HG03159 (cell line): ENCODE measurements at regions not wholly inside any gene's neighbourhood (a gene's known extent, or its start where the extent isn't known, plus 50 kb on each side); places are given as distances from the start of the nearest gene placed in this dataset.
"Not testable (repeated sequence)": the region's sequence is repeated elsewhere in the genome, so short reads cannot be mapped to it uniquely, and the experiment has no call there.

Experiments
- ATAC-seq: cut with Tn5 transposase; IDR thresholded peaks from one replicate; pipeline ENCODE4 v1.9.1; 2021; ENCODE audit warnings: mild to moderate bottlenecking, moderate library complexity; ENCODE audit not compliant: unreplicated experiment

DNA sequence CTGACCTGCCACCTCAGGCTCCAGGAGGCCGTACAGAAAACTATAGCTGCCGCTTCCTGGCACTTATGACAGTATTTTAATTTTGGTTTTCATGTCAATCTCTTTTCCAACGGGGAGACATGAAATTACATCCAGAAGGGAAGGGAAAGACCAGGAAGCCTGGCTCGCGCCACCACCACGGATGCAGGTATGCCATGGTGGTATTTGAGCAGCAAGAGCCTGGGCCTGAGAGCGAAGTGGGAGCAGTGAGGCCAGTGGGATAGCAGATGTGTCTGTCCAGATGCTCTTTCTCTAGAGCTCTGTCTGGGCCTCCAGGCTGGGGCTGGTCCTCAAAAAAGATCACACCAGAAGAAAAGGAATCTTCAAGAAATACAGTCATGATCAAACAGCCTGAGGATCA is 82.5 kb upstream of the CPEB2 start:
- no peak for ATAC-seq

DNA sequence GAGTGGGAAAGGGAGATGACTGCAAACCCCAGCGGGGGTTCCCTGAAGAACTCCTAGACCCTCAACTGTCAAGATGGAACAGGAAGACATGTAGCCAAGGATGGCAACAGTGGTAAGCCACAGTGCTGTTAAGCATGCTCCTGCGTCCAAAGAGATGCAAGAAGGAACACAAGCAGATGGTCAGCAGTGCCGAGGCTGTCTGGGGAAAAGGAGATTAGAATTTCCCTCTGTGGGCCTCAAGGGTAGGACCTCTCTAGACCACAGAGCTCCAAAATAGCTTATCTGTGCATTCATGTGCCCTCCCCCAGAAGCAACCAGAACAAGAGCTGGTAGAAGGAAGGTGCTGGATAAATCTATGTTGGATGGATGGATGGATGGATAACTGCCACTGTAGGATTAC is 82.0 kb upstream of the CPEB2 start:
- no peak for ATAC-seq

DNA sequence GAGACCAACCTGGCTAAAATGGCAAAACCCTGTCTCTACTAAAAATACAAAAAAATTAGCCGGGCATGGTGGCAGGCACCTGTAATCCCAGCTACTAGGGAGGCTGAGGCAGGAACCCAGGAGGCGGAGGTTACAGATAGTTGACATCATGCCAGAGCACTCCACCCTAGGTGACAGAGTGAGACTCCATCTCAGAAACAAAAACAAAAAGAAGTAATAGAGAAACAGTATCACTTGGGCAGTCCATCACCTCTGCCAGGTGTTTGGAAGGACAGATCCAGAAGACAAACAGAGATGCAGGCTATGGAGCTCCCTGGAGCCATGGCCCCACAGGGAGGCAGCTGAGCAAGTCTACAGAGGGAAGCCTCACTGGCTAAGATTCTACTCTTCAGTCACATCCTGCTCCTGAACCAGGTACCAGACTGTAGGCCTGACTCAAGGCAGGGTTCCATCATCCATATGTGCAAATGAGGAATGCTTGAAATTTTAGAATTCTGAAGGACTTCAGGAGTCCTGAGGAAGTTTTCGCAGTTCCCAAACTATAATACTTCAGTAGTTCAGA is 81.4 kb upstream of the CPEB2 start:
- no peak for ATAC-seq

DNA sequence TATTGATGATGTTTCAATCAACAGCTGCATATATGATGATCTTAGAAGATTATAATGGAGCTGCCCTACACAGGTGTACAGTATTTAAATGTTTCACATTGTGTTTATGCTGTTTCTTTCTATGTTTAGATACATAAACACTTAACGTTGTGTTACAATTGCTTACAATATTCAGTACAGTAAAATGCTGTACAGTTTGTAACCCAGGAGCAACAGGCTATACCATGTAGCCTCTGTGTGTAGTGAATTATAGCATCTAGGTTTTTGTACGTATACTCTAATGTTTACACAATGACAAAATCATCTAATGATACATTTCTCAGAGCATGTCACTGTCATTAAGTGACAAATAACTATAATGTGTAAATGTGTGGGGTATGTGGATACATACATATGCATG is 80.5 kb upstream of the CPEB2 start:
- not testable (repeated sequence) for ATAC-seq

DNA sequence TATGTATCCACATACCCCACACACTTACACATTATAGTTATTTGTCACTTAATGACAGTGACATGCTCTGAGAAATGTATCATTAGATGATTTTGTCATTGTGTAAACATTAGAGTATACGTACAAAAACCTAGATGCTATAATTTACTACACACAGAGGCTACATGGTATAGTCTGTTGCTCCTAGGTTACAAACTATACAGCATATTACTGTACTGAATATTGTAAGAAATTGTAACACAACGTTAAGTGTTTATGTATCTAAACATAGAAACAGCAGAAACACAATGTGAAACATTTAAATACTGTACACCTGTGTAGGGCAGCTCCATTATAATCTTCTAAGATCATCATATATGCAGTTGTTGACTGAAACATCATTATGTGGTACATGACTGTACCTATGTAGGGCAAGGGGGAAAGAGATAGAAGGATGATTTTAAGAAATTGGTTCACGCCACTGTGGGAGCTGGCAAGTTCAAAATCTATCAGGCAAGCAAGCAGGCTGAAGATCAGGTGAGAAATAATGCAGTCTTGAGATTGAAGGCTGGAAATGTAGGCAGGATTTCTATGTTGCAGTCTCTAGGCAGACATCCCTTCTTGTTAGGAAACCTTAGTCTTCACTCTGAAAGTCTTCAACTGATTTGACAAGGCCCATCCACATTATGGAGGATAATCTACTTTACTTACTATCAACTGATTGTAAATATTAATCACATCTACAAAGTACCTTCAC is 78.0 kb upstream of the CPEB2 start:
- ATAC-seq = no peak

DNA sequence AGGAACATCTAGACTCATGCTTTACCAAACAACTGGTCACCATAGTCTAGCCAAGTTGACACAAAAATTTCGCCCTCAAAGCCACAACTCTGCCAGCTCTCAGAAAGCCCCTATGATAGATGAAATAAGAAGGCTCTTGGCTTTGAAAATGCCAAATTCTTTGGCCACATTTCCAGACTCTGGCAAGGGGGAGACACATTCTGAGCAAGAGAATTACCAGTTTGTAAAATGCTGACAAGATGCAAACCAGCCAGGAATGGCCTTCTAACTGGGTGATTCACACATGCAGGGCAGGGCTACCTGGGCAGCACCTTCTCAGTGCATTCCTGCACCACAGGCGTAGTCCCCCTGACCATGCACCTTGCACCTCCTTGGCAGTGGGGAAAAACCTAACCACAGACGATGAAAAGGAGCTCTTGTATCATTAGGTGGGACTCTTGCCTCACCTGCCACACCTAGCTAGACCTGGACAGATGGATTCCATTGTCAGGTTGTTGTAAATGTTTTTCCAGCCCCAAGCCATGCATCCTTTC is 77.4 kb upstream of the CPEB2 start:
- no peak for ATAC-seq

DNA sequence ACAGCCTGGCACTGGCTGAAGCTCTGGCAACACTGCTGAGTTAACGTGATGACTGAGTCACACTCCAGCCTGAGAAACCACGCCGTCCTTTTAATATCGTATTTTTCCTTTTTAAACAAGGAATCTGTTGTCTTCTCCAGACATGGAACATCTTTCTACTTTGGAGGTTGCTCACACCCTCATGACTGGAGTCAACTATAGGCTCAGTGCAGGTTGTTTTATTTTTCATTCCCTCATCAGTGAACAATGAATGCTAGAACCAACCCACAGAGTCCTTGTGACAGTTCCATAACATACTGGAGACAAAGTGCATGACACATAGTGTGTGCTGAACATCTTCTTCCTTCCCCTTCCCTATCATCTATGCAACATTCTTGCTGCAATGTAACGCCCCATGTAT is 76.8 kb upstream of the CPEB2 start:
- no peak for ATAC-seq

DNA sequence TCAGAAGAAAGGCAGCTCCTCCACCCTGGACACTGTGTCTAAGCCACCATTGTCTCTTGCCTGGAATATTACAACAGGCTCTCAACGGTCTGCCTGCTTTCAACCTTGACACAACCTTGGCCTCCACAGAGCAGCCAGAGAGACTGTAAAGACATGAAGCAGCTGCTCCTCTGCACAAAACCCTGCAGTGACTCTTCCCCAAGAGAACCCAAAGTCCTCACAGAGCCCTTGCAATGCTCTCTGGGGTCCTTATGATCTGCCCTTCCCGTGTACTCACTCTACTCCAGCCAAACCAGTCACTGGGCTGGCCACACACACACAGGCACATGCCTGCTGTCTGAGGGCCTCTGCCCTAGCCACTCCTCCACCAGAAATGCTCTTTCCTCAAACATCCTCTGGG is 75.9 kb upstream of the CPEB2 start:
- ATAC-seq = no peak

DNA sequence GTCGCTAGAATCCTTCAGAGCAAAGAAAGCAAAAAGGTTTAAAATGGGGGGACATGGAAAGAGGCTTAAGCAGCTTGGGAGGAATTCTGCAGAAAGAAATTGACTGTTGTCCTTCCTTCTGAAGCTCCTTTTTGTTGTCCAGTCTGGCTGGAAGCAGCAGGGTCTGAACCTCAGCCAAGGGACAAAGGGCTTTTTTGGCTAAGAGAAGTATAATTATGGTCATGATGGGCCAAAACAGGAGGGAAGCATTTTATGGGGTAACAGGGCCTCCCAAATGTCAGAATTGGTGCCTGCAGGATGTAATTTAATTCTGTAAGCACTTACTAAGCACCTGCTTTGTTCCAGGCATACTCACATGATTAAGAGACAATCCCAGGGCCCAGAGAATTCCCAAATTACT is 74.2 kb upstream of the CPEB2 start:
- ATAC-seq = no peak

DNA sequence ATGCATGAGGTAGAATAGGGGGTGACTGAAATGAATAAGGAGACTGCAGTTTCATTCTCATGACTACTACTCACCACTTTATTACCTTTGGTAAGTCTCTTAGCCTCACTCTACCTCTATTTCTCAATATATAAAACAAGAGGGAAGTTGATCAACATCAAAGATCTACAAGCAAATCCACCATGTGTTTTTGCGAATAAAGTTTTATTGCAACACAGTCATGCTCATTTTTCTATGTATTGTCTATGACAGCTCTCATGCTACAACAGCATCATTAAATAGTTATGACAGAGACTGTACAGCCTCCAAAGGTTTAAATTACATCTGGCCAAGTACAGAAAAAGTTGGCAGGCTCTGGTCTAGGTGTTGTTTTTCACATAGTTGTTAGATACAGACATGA is 72.6 kb upstream of the CPEB2 start:
- ATAC-seq = no peak

DNA sequence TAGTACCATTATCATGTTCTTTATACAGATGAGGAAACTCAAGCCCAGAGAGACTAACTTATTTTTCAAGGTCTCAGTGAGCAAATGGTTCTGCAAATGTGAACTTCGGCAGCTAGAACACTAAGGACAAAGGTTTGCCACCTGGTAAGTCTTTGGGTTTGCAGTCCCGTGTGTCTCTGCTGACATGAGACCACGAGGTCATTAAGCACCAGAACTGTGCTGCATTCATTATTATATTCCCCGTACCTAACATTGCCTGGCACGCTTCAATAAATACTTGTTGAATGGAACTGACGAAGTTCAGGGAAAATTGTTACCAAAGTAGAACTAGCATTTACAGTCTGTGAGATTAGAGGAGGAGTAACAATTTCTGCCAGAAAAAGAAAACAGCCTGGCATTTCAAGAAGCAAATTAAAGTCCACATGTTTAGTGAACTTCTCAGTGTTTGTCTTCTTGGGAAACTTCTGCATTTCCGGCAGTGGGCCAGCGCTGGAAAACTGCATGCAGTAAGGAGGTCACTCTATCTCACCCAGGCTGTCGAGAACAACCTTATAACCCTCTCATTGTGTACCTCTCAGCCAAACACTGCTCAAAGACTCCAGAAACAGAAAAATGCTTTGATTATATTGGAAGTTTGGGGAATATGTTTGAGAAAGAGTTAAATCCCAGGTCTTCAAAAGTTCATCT is 67.4 kb upstream of the CPEB2 start:
- ATAC-seq = no peak

DNA sequence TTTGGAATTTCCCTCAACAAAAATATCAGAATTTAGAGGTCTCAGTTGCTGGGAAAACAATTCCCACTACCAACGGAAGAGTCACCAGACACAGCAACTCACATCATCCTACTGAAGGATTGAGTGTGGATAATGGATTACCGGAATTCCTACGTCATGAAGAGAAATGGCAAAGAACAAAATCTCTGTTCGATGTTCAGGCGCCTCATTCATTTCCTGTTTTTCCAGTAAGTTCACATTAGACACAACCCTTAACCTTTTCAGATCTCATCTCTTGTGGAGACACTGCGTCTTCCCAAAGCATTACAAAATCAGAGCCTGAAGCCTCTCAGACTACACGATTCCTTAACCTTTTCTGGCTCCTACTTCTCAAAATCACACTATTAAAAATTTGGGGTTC is 58.5 kb upstream of the CPEB2 start:
- no peak for ATAC-seq

DNA sequence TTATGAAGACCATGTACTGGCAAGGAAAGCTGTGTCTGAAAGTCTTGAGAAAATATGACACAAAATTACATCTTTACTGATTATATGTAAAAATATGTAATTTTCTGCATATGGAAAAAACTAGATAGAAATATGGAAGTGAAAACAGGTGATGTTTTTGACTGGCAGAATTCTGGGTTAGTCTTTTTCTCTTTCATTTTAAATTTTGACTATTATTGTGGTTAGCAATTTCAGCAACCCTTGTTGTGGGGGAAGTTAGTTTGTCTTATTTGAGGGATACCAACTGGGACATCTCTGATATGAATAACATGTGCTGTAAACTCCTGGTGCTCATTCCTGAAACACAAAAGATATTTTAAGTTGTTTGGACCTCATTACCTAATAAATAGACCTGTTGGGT is 49.9 kb upstream of the CPEB2 start:
- ATAC-seq = no peak
